ENCODE measurements at regions not wholly inside any gene's neighbourhood (a gene's known extent, or its start where the extent isn't known, plus 50 kb on each side); places are given as distances from the start of the nearest gene placed in this dataset.

- H3K27ac ChIP-seq, result no peak overlapping the region
- TF ChIP-seq POLR2A (IDR thresholded peaks at IDR 0.05) (no peak), CTCF (IDR thresholded peaks at IDR 0.05) (no peak), POLR2AphosphoS5 (IDR thresholded peaks at IDR 0.05) (no peak)
- DNase-seq (ENCODE audit: low spot score in 2 of 2), result no peak
- no peaks in the 10 kb centered on the region for H3K27me3 ChIP-seq
- intact Hi-C loops (cut with DNase I; ENCODE audit: low total_unique reads), result no loop called here
- H3K4me3 ChIP-seq, result no peak overlapping the region
- H3K9me3 ChIP-seq, result no peaks in the 10 kb centered on the region
- H3K4me1 ChIP-seq, result no peaks in the 10 kb centered on the region
- H3K36me3 ChIP-seq, result no peaks in the 10 kb centered on the region
These were observed 424.1 kb upstream of the NPVF start for GRCh38 chr7:25652366-25652765.

GRCh38 chr7:25653384-25653783 is 425.1 kb upstream of the NPVF start:
- no peaks in the 10 kb centered on the region for H3K36me3 ChIP-seq
- intact Hi-C loops (cut with DNase I; ENCODE audit: low total_unique reads), result no loop called here
- DNase-seq (ENCODE audit: low spot score in 2 of 2), result no peak
- no peak overlapping the region for H3K27ac ChIP-seq
- H3K9me3 ChIP-seq, result no peaks in the 10 kb centered on the region
- no peak overlapping the region for H3K4me3 ChIP-seq
- no peaks in the 10 kb centered on the region for H3K4me1 ChIP-seq
- TF ChIP-seq POLR2A (IDR thresholded peaks at IDR 0.05) (no peak), CTCF (IDR thresholded peaks at IDR 0.05) (no peak), POLR2AphosphoS5 (IDR thresholded peaks at IDR 0.05) (no peak)
- H3K27me3 ChIP-seq, result no peaks in the 10 kb centered on the region

DNA sequence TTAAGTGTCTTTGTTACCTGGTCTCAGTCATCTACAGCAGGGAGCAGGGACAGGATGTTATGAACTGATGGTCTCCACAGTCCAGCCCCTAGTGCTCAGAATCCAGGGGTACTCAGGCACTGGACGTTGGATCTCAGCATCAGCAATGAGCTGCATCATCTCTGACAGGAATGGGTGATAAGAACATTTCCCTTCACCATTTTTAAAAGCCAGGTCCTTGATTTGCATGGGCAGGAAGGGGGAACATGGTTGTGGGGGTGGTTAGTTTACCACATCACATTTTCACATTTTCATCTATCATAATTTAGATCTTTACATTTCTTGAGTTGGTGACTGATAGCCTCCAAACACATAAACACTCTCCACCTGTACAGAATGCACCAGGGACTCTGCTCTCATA is 427.8 kb upstream of the NPVF start:
- TF ChIP-seq POLR2AphosphoS5 (IDR thresholded peaks at IDR 0.05), result no peak
- TF ChIP-seq CTCF (IDR thresholded peaks at IDR 0.05), result no peak
- TF ChIP-seq POLR2A (IDR thresholded peaks at IDR 0.05), result no peak
- no peak overlapping the region for H3K4me3 ChIP-seq
- no peak overlapping the region for H3K27ac ChIP-seq
- H3K27me3 ChIP-seq, result no peaks in the 10 kb centered on the region
- H3K36me3 ChIP-seq, result no peaks in the 10 kb centered on the region
- no peaks in the 10 kb centered on the region for H3K9me3 ChIP-seq
- no peaks in the 10 kb centered on the region for H3K4me1 ChIP-seq
- intact Hi-C loops (cut with DNase I; ENCODE audit: low total_unique reads), result no loop called here
- no peak for DNase-seq (ENCODE audit: low spot score in 2 of 2)

DNA sequence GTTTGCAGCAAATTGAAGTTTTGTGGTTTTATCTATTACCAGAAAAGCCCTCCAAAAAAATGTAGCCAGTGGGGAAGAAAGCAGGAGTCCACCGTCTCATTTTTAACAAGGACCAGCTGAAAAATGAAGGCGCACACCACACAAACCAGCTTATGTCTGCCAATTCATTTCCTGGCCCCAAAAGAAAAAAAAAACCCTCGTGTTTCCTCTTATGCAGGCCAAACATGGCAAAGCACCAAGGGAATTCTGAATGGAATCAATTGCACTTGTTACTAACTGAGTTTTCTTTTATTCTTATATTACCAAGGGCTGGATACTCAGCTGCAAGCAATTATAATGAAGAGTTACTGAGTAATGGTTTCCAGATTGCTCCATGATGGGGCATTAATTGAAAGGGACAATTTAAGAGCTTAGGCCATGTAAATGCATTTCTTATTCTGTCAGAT is 428.3 kb upstream of the NPVF start:
- no peak for DNase-seq (ENCODE audit: low spot score in 2 of 2)
- H3K4me3 ChIP-seq, result no peak overlapping the region

DNA sequence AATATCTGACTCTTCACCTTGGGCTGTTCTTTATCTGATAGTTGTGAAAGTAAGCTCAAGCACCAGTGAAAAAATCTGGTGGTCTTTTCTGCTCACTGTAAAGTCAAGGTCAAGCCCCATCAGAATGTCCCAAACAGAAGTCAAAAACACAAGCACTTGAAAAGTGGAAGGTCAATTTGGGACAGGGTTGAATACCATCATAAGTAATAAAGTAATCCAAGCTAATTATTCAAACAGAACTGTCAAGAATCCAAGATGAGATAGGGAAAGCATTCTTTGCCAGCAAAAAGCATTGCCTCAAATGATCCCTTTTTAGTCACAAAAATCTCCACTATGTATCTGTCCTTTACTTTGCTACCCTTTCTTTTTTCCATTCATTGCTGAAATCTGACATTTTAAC is 430.1 kb upstream of the NPVF start:
- intact Hi-C loops (cut with DNase I; ENCODE audit: low total_unique reads), result no loop called here
- Histone ChIP-seq H3K27me3 (no peaks in the 10 kb centered on the region), H3K4me1 (peaks cover 0 to 3% of the 10 kb centered on the region in 2 donors), H3K36me3 (no peaks in the 10 kb centered on the region), H3K4me3 (no peak overlapping the region), H3K27ac (no peak overlapping the region), H3K9me3 (no peaks in the 10 kb centered on the region)
- DNase-seq (ENCODE audit: low spot score in 2 of 2), result no peak
- TF ChIP-seq CTCF (IDR thresholded peaks at IDR 0.05) (no peak), POLR2A (IDR thresholded peaks at IDR 0.05) (no peak), POLR2AphosphoS5 (IDR thresholded peaks at IDR 0.05) (no peak)

More for the DNA sequence above, 428.3 kb upstream of the NPVF start:
- Histone ChIP-seq H3K4me1 (no peaks in the 10 kb centered on the region), H3K36me3 (no peaks in the 10 kb centered on the region), H3K9me3 (no peaks in the 10 kb centered on the region), H3K27ac (no peak overlapping the region), H3K27me3 (no peaks in the 10 kb centered on the region)
- no peak for TF ChIP-seq POLR2AphosphoS5 (IDR thresholded peaks at IDR 0.05)
- no peak for TF ChIP-seq CTCF (IDR thresholded peaks at IDR 0.05)
- no peak for TF ChIP-seq POLR2A (IDR thresholded peaks at IDR 0.05)
- intact Hi-C loops (cut with DNase I; ENCODE audit: low total_unique reads), result no loop called here

Measured in breast epithelium (tissue), 4 donors.